Upper lobe of left lung (tissue), 4 donors: ENCODE measurements at regions not wholly inside any gene's neighbourhood (a gene's known extent, or its start where the extent isn't known, plus 50 kb on each side); places are given as distances from the start of the nearest gene placed in this dataset.

ENCODE experiments used
- CTCF ChIP-seq, 6 experiments: fragments of 450-650 bp in 4 of 6; fragments of 200-600 bp in 2 of 6; sonication (generic) in 2 of 6; IDR thresholded peaks; one replicate each; pipeline ENCODE4 v1.5.1; 2016 to 2019; ENCODE audit warnings: antibody characterized with exemption in 6 of 6
- EP300 ChIP-seq, 4 donors: sonication (generic); formaldehyde crosslinking; IDR thresholded peaks; one replicate each; pipeline ENCODE4 v1.5.1; 2017; ENCODE audit warnings: antibody characterized with exemption in 4 of 4, control low read depth in 2 of 4

GRCh38 chr5:43889233-43889632 lies 286.3 kb downstream of the NNT start:
- no peak for TF ChIP-seq CTCF (IDR thresholded peaks at IDR 0.05)
- TF ChIP-seq EP300 (IDR thresholded peaks at IDR 0.05) = no peak
